ENCODE measurements at regions not wholly inside any gene's neighbourhood (a gene's known extent, or its start where the extent isn't known, plus 50 kb on each side); places are given as distances from the start of the nearest gene placed in this dataset.

DNA sequence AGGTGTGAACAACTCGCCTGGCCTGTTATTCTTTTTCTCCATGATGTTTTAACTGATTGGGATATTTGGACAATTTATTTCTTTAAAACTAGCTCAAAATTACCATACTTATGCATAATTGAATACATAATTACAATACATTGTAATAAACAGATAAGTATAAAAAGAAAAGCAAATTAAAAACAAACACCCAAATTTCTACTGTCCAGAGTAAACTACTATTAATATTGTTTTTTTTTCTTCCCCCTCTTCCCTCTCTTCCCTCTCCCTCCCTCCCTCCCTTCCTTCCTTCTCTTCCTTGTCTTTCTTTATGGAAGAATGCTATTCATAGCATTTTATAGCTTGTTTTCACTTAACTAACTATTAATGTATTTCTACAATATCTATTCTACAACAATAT, 117.7 kb upstream of the IVNS1ABP start:
- no peak for ATAC-seq
- TF ChIP-seq ZC3H10 (CRISPR knock-in tag; IDR thresholded peaks at IDR 0.05) (no peak), ZFP30 (CRISPR knock-in tag; IDR thresholded peaks at IDR 0.05) (no peak), TCF4 (CRISPR knock-in tag; IDR thresholded peaks at IDR 0.05; ENCODE audit: borderline replicate concordance) (no peak), ARNTL (CRISPR knock-in tag; IDR thresholded peaks at IDR 0.05; ENCODE audit: borderline replicate concordance, low read depth) (no peak), SNAI2 (CRISPR knock-in tag; IDR thresholded peaks at IDR 0.05) (no peak), ZNF70 (CRISPR knock-in tag; IDR thresholded peaks at IDR 0.05) (no peak), ISL1 (CRISPR knock-in tag; IDR thresholded peaks at IDR 0.05) (no peak), ZFP3 (CRISPR knock-in tag; IDR thresholded peaks at IDR 0.05) (no peak), CSDC2 (CRISPR knock-in tag; IDR thresholded peaks at IDR 0.05) (no peak)
- TF ChIP-seq, protein P1, sequence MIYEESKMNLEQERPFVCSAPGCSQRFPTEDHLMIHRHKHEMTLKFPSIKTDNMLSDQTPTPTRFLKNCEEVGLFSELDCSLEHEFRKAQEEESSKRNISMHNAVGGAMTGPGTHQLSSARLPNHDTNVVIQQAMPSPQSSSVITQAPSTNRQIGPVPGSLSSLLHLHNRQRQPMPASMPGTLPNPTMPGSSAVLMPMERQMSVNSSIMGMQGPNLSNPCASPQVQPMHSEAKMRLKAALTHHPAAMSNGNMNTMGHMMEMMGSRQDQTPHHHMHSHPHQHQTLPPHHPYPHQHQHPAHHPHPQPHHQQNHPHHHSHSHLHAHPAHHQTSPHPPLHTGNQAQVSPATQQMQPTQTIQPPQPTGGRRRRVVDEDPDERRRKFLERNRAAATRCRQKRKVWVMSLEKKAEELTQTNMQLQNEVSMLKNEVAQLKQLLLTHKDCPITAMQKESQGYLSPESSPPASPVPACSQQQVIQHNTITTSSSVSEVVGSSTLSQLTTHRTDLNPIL (CRISPR knock-in tag; IDR thresholded peaks at IDR 0.05; ENCODE audit: low read depth) = no peak
- TF ChIP-seq, protein P2, sequence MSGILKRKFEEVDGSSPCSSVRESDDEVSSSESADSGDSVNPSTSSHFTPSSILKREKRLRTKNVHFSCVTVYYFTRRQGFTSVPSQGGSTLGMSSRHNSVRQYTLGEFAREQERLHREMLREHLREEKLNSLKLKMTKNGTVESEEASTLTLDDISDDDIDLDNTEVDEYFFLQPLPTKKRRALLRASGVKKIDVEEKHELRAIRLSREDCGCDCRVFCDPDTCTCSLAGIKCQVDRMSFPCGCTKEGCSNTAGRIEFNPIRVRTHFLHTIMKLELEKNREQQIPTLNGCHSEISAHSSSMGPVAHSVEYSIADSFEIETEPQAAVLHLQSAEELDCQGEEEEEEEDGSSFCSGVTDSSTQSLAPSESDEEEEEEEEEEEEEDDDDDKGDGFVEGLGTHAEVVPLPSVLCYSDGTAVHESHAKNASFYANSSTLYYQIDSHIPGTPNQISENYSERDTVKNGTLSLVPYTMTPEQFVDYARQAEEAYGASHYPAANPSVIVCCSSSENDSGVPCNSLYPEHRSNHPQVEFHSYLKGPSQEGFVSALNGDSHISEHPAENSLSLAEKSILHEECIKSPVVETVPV (CRISPR knock-in tag; IDR thresholded peaks at IDR 0.05) = no peak

DNA sequence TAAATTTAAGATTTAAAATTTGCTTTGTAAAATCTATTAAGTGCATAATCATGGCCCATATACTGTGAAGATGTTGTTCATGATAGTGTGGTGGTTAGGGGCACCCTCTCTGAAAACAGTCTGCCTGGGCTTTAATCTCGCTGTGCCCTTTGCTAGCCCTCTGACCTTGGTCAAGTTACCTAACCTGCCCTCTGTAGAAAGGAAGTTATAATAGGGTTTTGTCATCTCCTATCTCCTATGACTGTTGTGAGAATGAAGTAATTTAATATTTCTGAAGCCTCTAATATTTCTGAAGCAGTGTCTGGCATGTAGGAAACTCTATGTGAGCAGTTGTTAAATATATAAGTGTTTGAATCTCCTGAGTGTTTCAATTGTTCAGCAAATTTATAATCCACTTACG, 116.6 kb upstream of the IVNS1ABP start:
- TF ChIP-seq ARNTL (CRISPR knock-in tag; IDR thresholded peaks at IDR 0.05; ENCODE audit: borderline replicate concordance, low read depth) (no peak), GLIS3 (CRISPR knock-in tag; IDR thresholded peaks at IDR 0.05) (no peak), RARB (CRISPR knock-in tag; IDR thresholded peaks at IDR 0.05) (no peak), PPARA (CRISPR knock-in tag; IDR thresholded peaks at IDR 0.05; ENCODE audit: borderline replicate concordance) (no peak), ISL1 (CRISPR knock-in tag; IDR thresholded peaks at IDR 0.05) (no peak), TCF4 (CRISPR knock-in tag; IDR thresholded peaks at IDR 0.05; ENCODE audit: borderline replicate concordance) (no peak), ZNF8 (CRISPR knock-in tag; IDR thresholded peaks at IDR 0.05) (no peak)
- TF ChIP-seq, protein P2 (CRISPR knock-in tag; IDR thresholded peaks at IDR 0.05) = no peak
- TF ChIP-seq, protein P3, sequence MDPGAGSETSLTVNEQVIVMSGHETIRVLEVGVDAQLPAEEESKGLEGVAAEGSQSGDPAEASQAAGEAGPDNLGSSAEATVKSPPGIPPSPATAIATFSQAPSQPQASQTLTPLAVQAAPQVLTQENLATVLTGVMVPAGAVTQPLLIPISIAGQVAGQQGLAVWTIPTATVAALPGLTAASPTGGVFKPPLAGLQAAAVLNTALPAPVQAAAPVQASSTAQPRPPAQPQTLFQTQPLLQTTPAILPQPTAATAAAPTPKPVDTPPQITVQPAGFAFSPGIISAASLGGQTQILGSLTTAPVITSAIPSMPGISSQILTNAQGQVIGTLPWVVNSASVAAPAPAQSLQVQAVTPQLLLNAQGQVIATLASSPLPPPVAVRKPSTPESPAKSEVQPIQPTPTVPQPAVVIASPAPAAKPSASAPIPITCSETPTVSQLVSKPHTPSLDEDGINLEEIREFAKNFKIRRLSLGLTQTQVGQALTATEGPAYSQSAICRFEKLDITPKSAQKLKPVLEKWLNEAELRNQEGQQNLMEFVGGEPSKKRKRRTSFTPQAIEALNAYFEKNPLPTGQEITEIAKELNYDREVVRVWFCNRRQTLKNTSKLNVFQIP (CRISPR knock-in tag; IDR thresholded peaks at IDR 0.05; ENCODE audit: borderline replicate concordance, low read depth) = no peak
- TF ChIP-seq, protein P4, sequence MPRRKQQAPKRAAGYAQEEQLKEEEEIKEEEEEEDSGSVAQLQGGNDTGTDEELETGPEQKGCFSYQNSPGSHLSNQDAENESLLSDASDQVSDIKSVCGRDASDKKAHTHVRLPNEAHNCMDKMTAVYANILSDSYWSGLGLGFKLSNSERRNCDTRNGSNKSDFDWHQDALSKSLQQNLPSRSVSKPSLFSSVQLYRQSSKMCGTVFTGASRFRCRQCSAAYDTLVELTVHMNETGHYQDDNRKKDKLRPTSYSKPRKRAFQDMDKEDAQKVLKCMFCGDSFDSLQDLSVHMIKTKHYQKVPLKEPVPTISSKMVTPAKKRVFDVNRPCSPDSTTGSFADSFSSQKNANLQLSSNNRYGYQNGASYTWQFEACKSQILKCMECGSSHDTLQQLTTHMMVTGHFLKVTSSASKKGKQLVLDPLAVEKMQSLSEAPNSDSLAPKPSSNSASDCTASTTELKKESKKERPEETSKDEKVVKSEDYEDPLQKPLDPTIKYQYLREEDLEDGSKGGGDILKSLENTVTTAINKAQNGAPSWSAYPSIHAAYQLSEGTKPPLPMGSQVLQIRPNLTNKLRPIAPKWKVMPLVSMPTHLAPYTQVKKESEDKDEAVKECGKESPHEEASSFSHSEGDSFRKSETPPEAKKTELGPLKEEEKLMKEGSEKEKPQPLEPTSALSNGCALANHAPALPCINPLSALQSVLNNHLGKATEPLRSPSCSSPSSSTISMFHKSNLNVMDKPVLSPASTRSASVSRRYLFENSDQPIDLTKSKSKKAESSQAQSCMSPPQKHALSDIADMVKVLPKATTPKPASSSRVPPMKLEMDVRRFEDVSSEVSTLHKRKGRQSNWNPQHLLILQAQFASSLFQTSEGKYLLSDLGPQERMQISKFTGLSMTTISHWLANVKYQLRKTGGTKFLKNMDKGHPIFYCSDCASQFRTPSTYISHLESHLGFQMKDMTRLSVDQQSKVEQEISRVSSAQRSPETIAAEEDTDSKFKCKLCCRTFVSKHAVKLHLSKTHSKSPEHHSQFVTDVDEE (CRISPR knock-in tag; IDR thresholded peaks at IDR 0.05) = no peak
- TF ChIP-seq, protein P5, sequence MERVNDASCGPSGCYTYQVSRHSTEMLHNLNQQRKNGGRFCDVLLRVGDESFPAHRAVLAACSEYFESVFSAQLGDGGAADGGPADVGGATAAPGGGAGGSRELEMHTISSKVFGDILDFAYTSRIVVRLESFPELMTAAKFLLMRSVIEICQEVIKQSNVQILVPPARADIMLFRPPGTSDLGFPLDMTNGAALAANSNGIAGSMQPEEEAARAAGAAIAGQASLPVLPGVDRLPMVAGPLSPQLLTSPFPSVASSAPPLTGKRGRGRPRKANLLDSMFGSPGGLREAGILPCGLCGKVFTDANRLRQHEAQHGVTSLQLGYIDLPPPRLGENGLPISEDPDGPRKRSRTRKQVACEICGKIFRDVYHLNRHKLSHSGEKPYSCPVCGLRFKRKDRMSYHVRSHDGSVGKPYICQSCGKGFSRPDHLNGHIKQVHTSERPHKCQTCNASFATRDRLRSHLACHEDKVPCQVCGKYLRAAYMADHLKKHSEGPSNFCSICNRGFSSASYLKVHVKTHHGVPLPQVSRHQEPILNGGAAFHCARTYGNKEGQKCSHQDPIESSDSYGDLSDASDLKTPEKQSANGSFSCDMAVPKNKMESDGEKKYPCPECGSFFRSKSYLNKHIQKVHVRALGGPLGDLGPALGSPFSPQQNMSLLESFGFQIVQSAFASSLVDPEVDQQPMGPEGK (CRISPR knock-in tag; IDR thresholded peaks at IDR 0.05; ENCODE audit: borderline replicate concordance) = no peak
- no peak for ATAC-seq

DNA sequence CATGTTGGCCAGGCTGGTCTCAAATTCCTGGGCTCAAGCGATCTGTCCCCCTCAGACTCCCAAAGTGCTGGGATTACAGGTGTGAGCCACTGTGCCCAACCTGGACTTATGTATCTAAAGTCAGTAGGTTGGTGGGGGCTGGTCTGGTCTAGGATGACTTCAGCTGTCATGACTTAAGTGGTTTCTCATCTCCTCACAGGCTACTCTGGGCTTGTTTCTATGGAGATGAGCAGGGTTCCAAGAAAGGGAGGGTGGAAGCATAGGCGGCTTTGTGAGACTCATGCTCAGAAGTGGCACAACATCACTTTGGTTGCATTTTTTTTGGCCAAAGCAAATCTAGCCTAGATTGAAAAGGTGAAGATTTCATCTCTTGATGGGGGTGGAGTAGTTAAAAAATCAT, 115.9 kb upstream of the IVNS1ABP start:
- no peak for TF ChIP-seq CSDC2 (CRISPR knock-in tag; IDR thresholded peaks at IDR 0.05)
- no peak for TF ChIP-seq TCF4 (CRISPR knock-in tag; IDR thresholded peaks at IDR 0.05; ENCODE audit: borderline replicate concordance)
- no peak for TF ChIP-seq ISL1 (CRISPR knock-in tag; IDR thresholded peaks at IDR 0.05)
- TF ChIP-seq ZFP30 (CRISPR knock-in tag; IDR thresholded peaks at IDR 0.05) = no peak
- no peak for TF ChIP-seq SNAI2 (CRISPR knock-in tag; IDR thresholded peaks at IDR 0.05)
- no peak for TF ChIP-seq RARB (CRISPR knock-in tag; IDR thresholded peaks at IDR 0.05)
- no peak for TF ChIP-seq TOX (CRISPR knock-in tag; IDR thresholded peaks at IDR 0.05; ENCODE audit: borderline replicate concordance)
- TF ChIP-seq, protein P5 (CRISPR knock-in tag; IDR thresholded peaks at IDR 0.05; ENCODE audit: borderline replicate concordance) = no peak
- no peak for TF ChIP-seq OSR1 (CRISPR knock-in tag; IDR thresholded peaks at IDR 0.05)
- ATAC-seq = no peak

All from SK-N-SH treated with all-trans-retinoic acid at 6 μM for 48 hours (cell line).